ENCODE measurements at regions not wholly inside any gene's neighbourhood (a gene's known extent, or its start where the extent isn't known, plus 50 kb on each side); places are given as distances from the start of the nearest gene placed in this dataset.

- TF ChIP-seq CTCF (IDR thresholded peaks at IDR 0.05; ENCODE audit: extremely low read depth, missing control alignments): no peak
Measured at GRCh38 chr1:14245954-14246353, 352.5 kb upstream of the KAZN start.

GRCh38 chr1:14246471-14246870, 352.0 kb upstream of the KAZN start:
- DNase-seq (ENCODE audit: low spot score): no peak
- no peak for TF ChIP-seq CTCF (IDR thresholded peaks at IDR 0.05; ENCODE audit: extremely low read depth, missing control alignments)

More at GRCh38 chr1:14245954-14246353, 352.5 kb upstream of the KAZN start:
- no peak for DNase-seq (ENCODE audit: low spot score)

GRCh38 chr1:14247666-14248065, 350.8 kb upstream of the KAZN start:
- no peak for TF ChIP-seq CTCF (IDR thresholded peaks at IDR 0.05; ENCODE audit: extremely low read depth, missing control alignments)
- no peak for DNase-seq (ENCODE audit: low spot score)

- no peak for TF ChIP-seq CTCF (IDR thresholded peaks at IDR 0.05; ENCODE audit: extremely low read depth, missing control alignments)
- DNase-seq (ENCODE audit: low spot score): no peak
Measured at GRCh38 chr1:14251871-14252270, 346.6 kb upstream of the KAZN start.

GRCh38 chr1:14253676-14254075, 344.8 kb upstream of the KAZN start:
- TF ChIP-seq CTCF (IDR thresholded peaks at IDR 0.05; ENCODE audit: extremely low read depth, missing control alignments): no peak
- no peak for DNase-seq (ENCODE audit: low spot score)

- DNase-seq (ENCODE audit: low spot score): no peak
- no peak for TF ChIP-seq CTCF (IDR thresholded peaks at IDR 0.05; ENCODE audit: extremely low read depth, missing control alignments)
Measured at GRCh38 chr1:14254251-14254650, 344.2 kb upstream of the KAZN start.

- no peak for DNase-seq (ENCODE audit: low spot score)
- no peak for TF ChIP-seq CTCF (IDR thresholded peaks at IDR 0.05; ENCODE audit: extremely low read depth, missing control alignments)
Measured at GRCh38 chr1:14255233-14255632, 343.3 kb upstream of the KAZN start.
